AG04450 (cell line): ENCODE measurements at regions not wholly inside any gene's neighbourhood (a gene's known extent, or its start where the extent isn't known, plus 50 kb on each side); places are given as distances from the start of the nearest gene placed in this dataset.
A peak's percentile ranks its signal among the peaks of the same experiment; 100 is the strongest.

ENCODE experiments used
- CTCF ChIA-PET: fragments of 300-600, 350-600 bp; formaldehyde crosslinking; extraction: SDS; loops from one replicate; lab custom pipeline; 2022; ENCODE audit warnings: antibody characterized with exemption, inconsistent platforms; lab: Charles Lee
- POLR2A ChIA-PET: fragments of 350-600 bp; formaldehyde crosslinking; extraction: SDS; loops from one replicate; lab custom pipeline; 2021; ENCODE audit warnings: antibody characterized with exemption, inconsistent platforms; lab: Yijun Ruan, JAX
- DNase-seq: peaks from one replicate; pipeline ENCODE4 v3.0.0-alpha.2; 2011; ENCODE audit warnings: low read depth, low spot score
- H3K27ac ChIP-seq: one replicate; pipeline ENCODE4 v1.5.1; 2012; ENCODE audit warnings: low read depth, low read length, control low read depth
- H3K27me3 ChIP-seq: one replicate; pipeline ENCODE4 v1.6.0; 2012; ENCODE audit warnings: low read length; ENCODE audit not compliant: control insufficient read depth, insufficient read depth
- H3K4me3 ChIP-seq: 2 replicates; pipeline ENCODE4 v1.5.1; 2011; ENCODE audit warnings: mild to moderate bottlenecking, low read depth, low read length, control low read depth
- H3K9me3 ChIP-seq: 2 replicates; pipeline ENCODE4 v1.5.1; 2012; ENCODE audit warnings: low read length; ENCODE audit not compliant: control insufficient read depth, insufficient read depth
- CTCF ChIP-seq: IDR thresholded peaks from 2 replicates; pipeline ENCODE4 v1.5.1; 2011; ENCODE audit warnings: low read depth, low read length, control low read depth, inconsistent platforms

GRCh38 chr10:18735711-18736110 is 76.5 kb downstream of the ARL5B start:
- POLR2A ChIA-PET, result no interaction called here
- no peak overlapping the region for H3K4me3 ChIP-seq
- DNase-seq, result no peak
- H3K27me3 ChIP-seq, result no peaks in the 10 kb centered on the region
- H3K27ac ChIP-seq, result no peak overlapping the region
- TF ChIP-seq CTCF, result no peak
- CTCF ChIA-PET, result no interaction called here
- H3K9me3 ChIP-seq, result no peaks in the 10 kb centered on the region

- Histone ChIP-seq H3K9me3 (no peaks in the 10 kb centered on the region), H3K27ac (peak overlapping the region; percentile 69), H3K4me3 (no peak overlapping the region), H3K27me3 (no peaks in the 10 kb centered on the region)
- ChIA-PET POLR2A (no interaction called here), CTCF (no interaction called here)
- no peak for DNase-seq
- TF ChIP-seq CTCF, result no peak
Observed at GRCh38 chr10:18737236-18737635, 78.0 kb downstream of the ARL5B start.

GRCh38 chr10:18737841-18738240 is 78.6 kb downstream of the ARL5B start:
- Histone ChIP-seq H3K4me3 (no peak overlapping the region), H3K27ac (peak overlapping the region; percentile 69), H3K9me3 (no peaks in the 10 kb centered on the region), H3K27me3 (no peaks in the 10 kb centered on the region)
- POLR2A ChIA-PET, result interaction anchor here (0.9 kb wide), 1 partner anchor 77 kb away, joined by 3 read pairs; no protein-coding TSS in a partner anchor
- DNase-seq, result peak; percentile 82
- CTCF ChIA-PET, result interaction anchor here (1.4 kb wide), 1 partner anchor 10 kb away, joined by 4 read pairs; no protein-coding TSS in a partner anchor
- TF ChIP-seq CTCF, result no peak

- Histone ChIP-seq H3K4me3 (no peak overlapping the region), H3K27ac (no peak overlapping the region), H3K27me3 (no peaks in the 10 kb centered on the region), H3K9me3 (no peaks in the 10 kb centered on the region)
- DNase-seq, result peak; percentile 15
- POLR2A ChIA-PET, result no interaction called here
- no peak for TF ChIP-seq CTCF
- CTCF ChIA-PET, result interaction anchor here (1.4 kb wide), 1 partner anchor 9 kb away, joined by 4 read pairs; no protein-coding TSS in a partner anchor
Observed at GRCh38 chr10:18738835-18739234, 79.6 kb downstream of the ARL5B start.

GRCh38 chr10:18743926-18744325 is 84.7 kb downstream of the ARL5B start:
- no peaks in the 10 kb centered on the region for H3K9me3 ChIP-seq
- no peaks in the 10 kb centered on the region for H3K27me3 ChIP-seq
- no peak overlapping the region for H3K27ac ChIP-seq
- POLR2A ChIA-PET, result no interaction called here
- no peak for DNase-seq
- H3K4me3 ChIP-seq, result no peak overlapping the region
- CTCF ChIA-PET, result no interaction called here
- TF ChIP-seq CTCF, result no peak
